Testis (tissue), 2 donors: ENCODE measurements at regions not wholly inside any gene's neighbourhood (a gene's known extent, or its start where the extent isn't known, plus 50 kb on each side); places are given as distances from the start of the nearest gene placed in this dataset.

Source experiments
- DNase-seq: peaks from one replicate; pipeline ENCODE4 v3.0.0-alpha.2; 2019
- H3K27ac ChIP-seq, 2 donors: fragments of 200-600 bp; sonication (generic); one replicate each; pipeline ENCODE4 v1.5.1; 2019
- H3K27me3 ChIP-seq: fragments of 200-600 bp; sonication (generic); one replicate; pipeline ENCODE4 v1.5.1; 2019
- H3K36me3 ChIP-seq: fragments of 200-600 bp; sonication (generic); one replicate; pipeline ENCODE4 v1.5.1; 2017; ENCODE audit warnings: low read depth; ENCODE audit errors: missing control alignments
- H3K4me1 ChIP-seq: fragments of 200-600 bp; sonication (generic); one replicate; pipeline ENCODE4 v1.5.1; 2019
- H3K4me3 ChIP-seq, 2 donors: fragments of 200-600 bp; sonication (generic); one replicate each; pipeline ENCODE4 v1.5.1; 2017 to 2019
- H3K9me3 ChIP-seq: fragments of 200-600 bp; sonication (generic); one replicate; pipeline ENCODE4 v1.5.1; 2017
- CTCF ChIP-seq, 3 experiments: fragments of 450-650 bp in 2 of 3; fragments of 200-600 bp in 1 of 3; sonication (generic) in 1 of 3; IDR thresholded peaks; one replicate each; pipeline ENCODE4 v1.5.1; 2016 to 2019; ENCODE audit warnings: antibody characterized with exemption in 3 of 3, mild to moderate bottlenecking in 2 of 3, moderate library complexity in 1 of 3
- POLR2A ChIP-seq: fragments of 450-650 bp; IDR thresholded peaks from one replicate; pipeline ENCODE4 v1.6.1; 2017; ENCODE audit warnings: antibody characterized with exemption, mild to moderate bottlenecking, moderate library complexity
- WGBS, 2 donors: methylation state at CpG; one replicate each; pipeline ENCODE4 v1.1.5; 2018; 5-methylcytosine and 5-hydroxymethylcytosine counted together
- intact Hi-C: fragments of 100-400 bp; cut with DNase I; formaldehyde crosslinking; loops from one replicate; pipeline ENCODE4 v1.15.1; 2023; ENCODE audit warnings: low total_unique reads

- TF ChIP-seq CTCF (IDR thresholded peaks at IDR 0.05) (no peak), POLR2A (no peak)
- DNase-seq = no peak
- intact Hi-C loops = no loop called here
Measured at GRCh38 chr13:62129000-62129551, 713.4 kb upstream of the PCDH20 start.

GRCh38 chr13:62126400-62126799 is 710.8 kb upstream of the PCDH20 start:
- Histone ChIP-seq H3K36me3 (no peaks in the 10 kb centered on the region), H3K27ac (no peak overlapping the region), H3K9me3 (no peaks in the 10 kb centered on the region), H3K4me1 (no peaks in the 10 kb centered on the region), H3K4me3 (no peak overlapping the region), H3K27me3 (no peaks in the 10 kb centered on the region)
- intact Hi-C loops = no loop called here
- 90 to 100% methylated on average over 1 of the region's 1 CpG for WGBS, 2 donors
- no peak for DNase-seq
- TF ChIP-seq CTCF (IDR thresholded peaks at IDR 0.05) = no peak
- TF ChIP-seq POLR2A = no peak

More at GRCh38 chr13:62129000-62129551, 713.4 kb upstream of the PCDH20 start:
- Histone ChIP-seq H3K27ac (no peak overlapping the region), H3K4me3 (no peak overlapping the region), H3K36me3 (no peaks in the 10 kb centered on the region), H3K9me3 (no peaks in the 10 kb centered on the region), H3K4me1 (no peaks in the 10 kb centered on the region), H3K27me3 (no peaks in the 10 kb centered on the region)
- WGBS, 2 donors = 70 to 72% methylated on average over 2 of the region's 2 CpGs

- no peaks in the 10 kb centered on the region for H3K4me1 ChIP-seq
- no peak overlapping the region for H3K27ac ChIP-seq
- H3K36me3 ChIP-seq = no peaks in the 10 kb centered on the region
- no peak for TF ChIP-seq POLR2A
- no peak for TF ChIP-seq CTCF (IDR thresholded peaks at IDR 0.05)
- H3K27me3 ChIP-seq = no peaks in the 10 kb centered on the region
- H3K9me3 ChIP-seq = no peaks in the 10 kb centered on the region
- H3K4me3 ChIP-seq = no peak overlapping the region
- intact Hi-C loops = no loop called here
- DNase-seq = no peak
- WGBS, 2 donors = 83% methylated on average over 1 of the region's 1 CpG
Measured at GRCh38 chr13:62125451-62125850, 709.8 kb upstream of the PCDH20 start.

GRCh38 chr13:62123409-62123808 is 707.8 kb upstream of the PCDH20 start:
- 80 to 83% methylated on average over 2 of the region's 2 CpGs for WGBS, 2 donors
- H3K9me3 ChIP-seq = no peaks in the 10 kb centered on the region
- H3K4me3 ChIP-seq = no peak overlapping the region
- DNase-seq = no peak
- no peak overlapping the region for H3K27ac ChIP-seq
- no peaks in the 10 kb centered on the region for H3K27me3 ChIP-seq
- no peaks in the 10 kb centered on the region for H3K36me3 ChIP-seq
- H3K4me1 ChIP-seq = no peaks in the 10 kb centered on the region
- no peak for TF ChIP-seq CTCF (IDR thresholded peaks at IDR 0.05)
- no peak for TF ChIP-seq POLR2A
- intact Hi-C loops = no loop called here

- H3K36me3 ChIP-seq = no peaks in the 10 kb centered on the region
- intact Hi-C loops = no loop called here
- H3K9me3 ChIP-seq = no peaks in the 10 kb centered on the region
- no peak overlapping the region for H3K4me3 ChIP-seq
- TF ChIP-seq CTCF (IDR thresholded peaks at IDR 0.05) (no peak), POLR2A (no peak)
- H3K27ac ChIP-seq = no peak overlapping the region
- no peak for DNase-seq
- no peaks in the 10 kb centered on the region for H3K27me3 ChIP-seq
- WGBS, 2 donors = 88 to 90% methylated on average over 2 of the region's 2 CpGs
- no peaks in the 10 kb centered on the region for H3K4me1 ChIP-seq
Measured at GRCh38 chr13:62122434-62122833, 706.8 kb upstream of the PCDH20 start.
